ENCODE measurements at regions not wholly inside any gene's neighbourhood (a gene's known extent, or its start where the extent isn't known, plus 50 kb on each side); places are given as distances from the start of the nearest gene placed in this dataset.

DNA sequence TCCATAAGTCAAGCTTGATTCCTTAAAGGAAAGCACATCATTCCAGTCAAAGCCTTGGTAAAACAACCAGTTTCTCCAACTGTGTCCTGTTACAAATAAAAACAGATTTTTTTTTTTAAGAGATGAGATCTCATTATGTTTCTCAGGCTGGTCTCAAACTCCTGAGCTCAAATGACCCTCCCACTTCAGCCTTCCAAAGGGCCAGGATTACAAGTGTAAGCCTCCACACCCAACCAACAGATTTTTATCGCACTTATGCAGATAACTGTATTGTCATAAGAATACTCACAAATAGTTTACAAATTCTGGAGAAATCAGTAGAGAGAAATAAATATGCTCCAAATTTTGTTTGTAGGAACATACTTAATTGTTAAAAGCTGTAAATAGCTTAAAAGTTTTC, 56.2 kb upstream of the SLC2A13 start:
- no peaks in the 10 kb centered on the region for H3K79me2 ChIP-seq (ENCODE audit: low read length)
- no TSS peak for BruUV-seq (replicated peaks)
- H2AFZ ChIP-seq (ENCODE audit: low read length), result no peak overlapping the region
- POLR2A ChIA-PET (ENCODE audit: unreplicated experiment), result no interaction called here
- no peaks in the 10 kb centered on the region for H4K20me1 ChIP-seq (ENCODE audit: low read length)
- no peak for DNase-seq
- peaks cover 3% of the 10 kb centered on the region; the same call in 1 of the 2 replicates for H3K27me3 ChIP-seq (ENCODE audit: low read length)
- no peaks in the 10 kb centered on the region for H3K4me1 ChIP-seq (ENCODE audit: insufficient read depth, low read length)
- H3K27ac ChIP-seq (ENCODE audit: low read length), result no peak overlapping the region
- no peaks in the 10 kb centered on the region for H3K36me3 ChIP-seq (ENCODE audit: low read depth, low read length)
- H3K9me2 ChIP-seq (replicated peaks; ENCODE audit: low read length), result no peaks in the 10 kb centered on the region
- H3K9me3 ChIP-seq (ENCODE audit: low read length), result peaks cover 6% of the 10 kb centered on the region; the same call in 1 of the 2 replicates
- H3K9ac ChIP-seq (ENCODE audit: low read length), result no peak overlapping the region
- H3F3A ChIP-seq (ENCODE audit: low read length, unreplicated experiment), result no peaks in the 10 kb centered on the region
- H3K4me3 ChIP-seq (ENCODE audit: low read length), result no peak overlapping the region
- CTCF ChIA-PET, result no interaction called here
- no peak overlapping the region for H3K4me2 ChIP-seq (ENCODE audit: low read length)
- TF ChIP-seq, protein P1, sequence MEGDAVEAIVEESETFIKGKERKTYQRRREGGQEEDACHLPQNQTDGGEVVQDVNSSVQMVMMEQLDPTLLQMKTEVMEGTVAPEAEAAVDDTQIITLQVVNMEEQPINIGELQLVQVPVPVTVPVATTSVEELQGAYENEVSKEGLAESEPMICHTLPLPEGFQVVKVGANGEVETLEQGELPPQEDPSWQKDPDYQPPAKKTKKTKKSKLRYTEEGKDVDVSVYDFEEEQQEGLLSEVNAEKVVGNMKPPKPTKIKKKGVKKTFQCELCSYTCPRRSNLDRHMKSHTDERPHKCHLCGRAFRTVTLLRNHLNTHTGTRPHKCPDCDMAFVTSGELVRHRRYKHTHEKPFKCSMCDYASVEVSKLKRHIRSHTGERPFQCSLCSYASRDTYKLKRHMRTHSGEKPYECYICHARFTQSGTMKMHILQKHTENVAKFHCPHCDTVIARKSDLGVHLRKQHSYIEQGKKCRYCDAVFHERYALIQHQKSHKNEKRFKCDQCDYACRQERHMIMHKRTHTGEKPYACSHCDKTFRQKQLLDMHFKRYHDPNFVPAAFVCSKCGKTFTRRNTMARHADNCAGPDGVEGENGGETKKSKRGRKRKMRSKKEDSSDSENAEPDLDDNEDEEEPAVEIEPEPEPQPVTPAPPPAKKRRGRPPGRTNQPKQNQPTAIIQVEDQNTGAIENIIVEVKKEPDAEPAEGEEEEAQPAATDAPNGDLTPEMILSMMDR (conservative IDR thresholded peaks at IDR 0.05; ENCODE audit: low read depth, low read length), result no peak
- TF ChIP-seq EZH2phosphoT487 (IDR thresholded peaks at IDR 0.05; ENCODE audit: borderline replicate concordance, low read length), result no peak
- TF ChIP-seq EZH2 (IDR thresholded peaks at IDR 0.05; ENCODE audit: low read length, unreplicated experiment), result no peak
- intact Hi-C loops (cut with micrococcal nuclease), result no loop called here
- ATAC-seq, result no peak

DNA sequence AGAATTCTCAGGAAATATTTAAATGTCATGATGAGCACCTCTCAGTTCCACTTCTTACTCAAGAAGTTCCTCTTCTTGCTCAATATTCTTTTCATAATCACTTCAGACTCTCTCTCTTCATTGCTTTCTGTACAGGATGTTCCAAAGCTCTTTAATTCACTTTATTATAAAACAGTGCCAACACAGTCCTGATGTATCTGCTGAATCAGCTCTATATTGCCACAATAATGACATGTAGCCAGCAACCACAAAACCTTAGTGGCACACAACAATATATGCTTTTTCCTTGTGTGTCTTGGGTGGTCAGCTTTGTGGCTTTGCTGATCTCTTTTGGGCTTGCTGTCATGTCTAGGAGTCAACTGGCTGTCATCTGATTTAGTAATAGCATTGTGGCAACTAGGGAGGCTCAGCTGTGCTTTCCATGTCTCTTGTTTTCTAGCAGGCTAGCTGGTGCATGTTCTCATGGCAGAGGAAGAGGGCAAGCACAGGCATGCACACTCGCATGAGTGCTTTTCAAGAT, 52.8 kb upstream of the SLC2A13 start:
- H3K79me2 ChIP-seq (ENCODE audit: low read length), result no peaks in the 10 kb centered on the region
- no peak overlapping the region for H3K4me2 ChIP-seq (ENCODE audit: low read length)
- DNase-seq (no peak), ATAC-seq (no peak)
- POLR2A ChIA-PET (ENCODE audit: unreplicated experiment), result no interaction called here
- CTCF ChIA-PET, result no interaction called here
- TF ChIP-seq EZH2phosphoT487 (IDR thresholded peaks at IDR 0.05; ENCODE audit: borderline replicate concordance, low read length) (no peak), EZH2 (IDR thresholded peaks at IDR 0.05; ENCODE audit: low read length, unreplicated experiment) (no peak)
- TF ChIP-seq, protein P1 (conservative IDR thresholded peaks at IDR 0.05; ENCODE audit: low read depth, low read length), result no peak
- no peak overlapping the region for H2AFZ ChIP-seq (ENCODE audit: low read length)
- no peak overlapping the region for H3K27ac ChIP-seq (ENCODE audit: low read length)
- no peaks in the 10 kb centered on the region for H3K9me2 ChIP-seq (replicated peaks; ENCODE audit: low read length)
- no peaks in the 10 kb centered on the region for H4K20me1 ChIP-seq (ENCODE audit: low read length)
- no TSS peak for BruUV-seq (replicated peaks)
- no peak overlapping the region for H3K9ac ChIP-seq (ENCODE audit: low read length)
- peaks cover 20% of the 10 kb centered on the region; the same call in 1 of the 2 replicates for H3K27me3 ChIP-seq (ENCODE audit: low read length)
- H3F3A ChIP-seq (ENCODE audit: low read length, unreplicated experiment), result no peaks in the 10 kb centered on the region
- intact Hi-C loops (cut with micrococcal nuclease), result loop anchor here (10.0 kb wide), 1 partner anchor 766 kb away; no protein-coding TSS in a partner anchor
- H3K4me1 ChIP-seq (ENCODE audit: insufficient read depth, low read length), result no peaks in the 10 kb centered on the region
- no peaks in the 10 kb centered on the region for H3K36me3 ChIP-seq (ENCODE audit: low read depth, low read length)
- no peaks in the 10 kb centered on the region for H3K9me3 ChIP-seq (ENCODE audit: low read length)
- no peak overlapping the region for H3K4me3 ChIP-seq (ENCODE audit: low read length)

DNA sequence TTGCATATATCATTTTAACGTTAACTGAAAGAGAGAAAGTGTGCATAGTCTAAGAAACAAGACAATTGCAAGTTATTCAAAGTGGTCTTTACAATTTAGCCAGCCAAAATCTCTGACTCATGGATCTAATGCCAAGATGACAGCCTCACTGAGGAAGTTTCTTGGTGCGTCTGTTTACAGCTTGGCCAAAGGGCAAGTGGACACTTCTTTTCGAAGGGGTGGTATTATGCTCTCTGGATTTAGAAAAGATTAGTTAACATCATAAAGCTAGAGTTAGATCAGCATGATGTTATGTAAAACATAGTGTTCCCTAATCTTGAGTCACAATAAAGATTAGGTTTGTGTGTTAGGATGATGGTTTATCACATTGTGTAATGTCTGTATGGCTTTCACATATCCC, 51.5 kb upstream of the SLC2A13 start:
- Histone ChIP-seq H3K36me3 (ENCODE audit: low read depth, low read length) (no peaks in the 10 kb centered on the region), H3K9me3 (ENCODE audit: low read length) (no peaks in the 10 kb centered on the region), H3K27ac (ENCODE audit: low read length) (no peak overlapping the region), H3K4me2 (ENCODE audit: low read length) (no peak overlapping the region), H3F3A (ENCODE audit: low read length, unreplicated experiment) (no peaks in the 10 kb centered on the region), H2AFZ (ENCODE audit: low read length) (no peak overlapping the region), H3K27me3 (ENCODE audit: low read length) (peaks cover 20% of the 10 kb centered on the region; the same call in 1 of the 2 replicates), H3K79me2 (ENCODE audit: low read length) (no peaks in the 10 kb centered on the region), H3K9ac (ENCODE audit: low read length) (no peak overlapping the region), H4K20me1 (ENCODE audit: low read length) (no peaks in the 10 kb centered on the region), H3K9me2 (replicated peaks; ENCODE audit: low read length) (no peaks in the 10 kb centered on the region), H3K4me1 (ENCODE audit: insufficient read depth, low read length) (no peaks in the 10 kb centered on the region), H3K4me3 (ENCODE audit: low read length) (no peak overlapping the region)
- TF ChIP-seq, protein P1 (conservative IDR thresholded peaks at IDR 0.05; ENCODE audit: low read depth, low read length), result no peak
- TF ChIP-seq EZH2 (IDR thresholded peaks at IDR 0.05; ENCODE audit: low read length, unreplicated experiment) (no peak), EZH2phosphoT487 (IDR thresholded peaks at IDR 0.05; ENCODE audit: borderline replicate concordance, low read length) (no peak)
- DNase-seq, result no peak
- no peak for ATAC-seq
- intact Hi-C loops (cut with micrococcal nuclease), result loop anchor here (10.0 kb wide), 1 partner anchor 767 kb away; no protein-coding TSS in a partner anchor
- ChIA-PET POLR2A (ENCODE audit: unreplicated experiment) (no interaction called here), CTCF (no interaction called here)
- BruUV-seq (replicated peaks), result no TSS peak

Measured in PC-3 (cell line).